Karpas-422 (cell line): ENCODE measurements at regions not wholly inside any gene's neighbourhood (a gene's known extent, or its start where the extent isn't known, plus 50 kb on each side); places are given as distances from the start of the nearest gene placed in this dataset.

Experiments used
- DNase-seq: peaks from one replicate; pipeline ENCODE4 v3.0.0-alpha.2; 2015
- H2AFZ ChIP-seq: fragments of 200-600 bp; sonication (generic); 2 replicates; pipeline ENCODE4 v1.6.1; 2014; ENCODE audit warnings: antibody characterized with exemption, low read length, mixed read lengths
- H3K27ac ChIP-seq: fragments of 200-600 bp; sonication (generic); 2 replicates; pipeline ENCODE4 v1.5.1; 2014; ENCODE audit warnings: mild to moderate bottlenecking, low read length, moderate library complexity
- H3K27me3 ChIP-seq: fragments of 200-600 bp; sonication (generic); 2 replicates; pipeline ENCODE4 v1.6.1; 2014; ENCODE audit warnings: low read length, mixed read lengths
- H3K36me3 ChIP-seq: fragments of 200-600 bp; sonication (generic); 2 replicates; pipeline ENCODE4 v1.6.1; 2014; ENCODE audit warnings: low read length, mixed read lengths; ENCODE audit not compliant: insufficient read depth
- H3K4me1 ChIP-seq: fragments of 200-600 bp; sonication (generic); 2 replicates; pipeline ENCODE4 v1.6.1; 2014; ENCODE audit warnings: mild to moderate bottlenecking, low read length, mixed read lengths
- H3K4me2 ChIP-seq: fragments of 200-600 bp; sonication (generic); 2 replicates; pipeline ENCODE4 v1.6.1; 2014; ENCODE audit warnings: low read length, low read depth, mild to moderate bottlenecking; ENCODE audit not compliant: poor library complexity, severe bottlenecking
- H3K4me3 ChIP-seq: fragments of 200-600 bp; sonication (generic); 2 replicates; pipeline ENCODE4 v1.5.1; 2014; ENCODE audit warnings: mild to moderate bottlenecking, antibody characterized with exemption, low read length, mixed read lengths
- H3K79me2 ChIP-seq: fragments of 200-600 bp; sonication (generic); 2 replicates; pipeline ENCODE4 v1.6.1; 2014; ENCODE audit warnings: mild to moderate bottlenecking, low read length, mixed read lengths
- H3K9ac ChIP-seq: fragments of 200-600 bp; sonication (generic); 2 replicates; pipeline ENCODE4 v1.6.0; 2014; ENCODE audit warnings: low read length
- H3K9me2 ChIP-seq: fragments of 200-600 bp; sonication (generic), shearing (Covaris generic); replicated peaks from 2 replicates; pipeline ENCODE4 v1.6.0; 2014; ENCODE audit warnings: mild to moderate bottlenecking, low read length, moderate library complexity; ENCODE audit not compliant: insufficient read depth
- H3K9me3 ChIP-seq: fragments of 300-700, 200-600 bp; sonication (generic); 2 replicates; pipeline ENCODE4 v1.6.1; 2014; ENCODE audit warnings: low read length, mixed read lengths
- H4K20me1 ChIP-seq: fragments of 200-600 bp; sonication (generic); 2 replicates; pipeline ENCODE4 v1.6.1; 2014; ENCODE audit warnings: mild to moderate bottlenecking, antibody characterized with exemption, low read length, low read depth; ENCODE audit not compliant: insufficient read depth

GRCh38 chr20:23166563-23166962, 80.4 kb upstream of the CD93 start:
- Histone ChIP-seq H3K4me3 (no peak overlapping the region), H3K9me3 (no peaks in the 10 kb centered on the region)
- DNase-seq, result peak; percentile 27

GRCh38 chr20:23165964-23166363, 79.8 kb upstream of the CD93 start:
- no peaks in the 10 kb centered on the region for H3K36me3 ChIP-seq
- H2AFZ ChIP-seq, result no peak overlapping the region
- H3K27me3 ChIP-seq, result no peaks in the 10 kb centered on the region
- no peak overlapping the region for H3K27ac ChIP-seq
- H3K4me1 ChIP-seq, result peaks cover 25% of the 10 kb centered on the region
- no peak overlapping the region for H3K4me3 ChIP-seq
- no peaks in the 10 kb centered on the region for H3K79me2 ChIP-seq
- no peaks in the 10 kb centered on the region for H4K20me1 ChIP-seq
- H3K4me2 ChIP-seq, result no peak overlapping the region
- DNase-seq, result no peak
- H3K9ac ChIP-seq, result no peak overlapping the region
- H3K9me2 ChIP-seq, result no peaks in the 10 kb centered on the region
- H3K9me3 ChIP-seq, result no peaks in the 10 kb centered on the region

More at GRCh38 chr20:23166563-23166962, 80.4 kb upstream of the CD93 start:
- Histone ChIP-seq H3K27me3 (no peaks in the 10 kb centered on the region), H3K9me2 (no peaks in the 10 kb centered on the region), H3K79me2 (no peaks in the 10 kb centered on the region), H3K4me2 (no peak overlapping the region), H3K9ac (no peak overlapping the region), H3K27ac (no peak overlapping the region), H4K20me1 (no peaks in the 10 kb centered on the region), H3K4me1 (peaks cover 19% of the 10 kb centered on the region), H3K36me3 (no peaks in the 10 kb centered on the region), H2AFZ (no peak overlapping the region)

GRCh38 chr20:23165307-23165750, 79.2 kb upstream of the CD93 start:
- peak; percentile 36 for DNase-seq
- H2AFZ ChIP-seq, result no peak overlapping the region
- peaks cover 31% of the 10 kb centered on the region for H3K4me1 ChIP-seq
- H3K79me2 ChIP-seq, result no peaks in the 10 kb centered on the region
- H3K9me3 ChIP-seq, result no peaks in the 10 kb centered on the region
- H3K4me3 ChIP-seq, result no peak overlapping the region
- no peaks in the 10 kb centered on the region for H3K27me3 ChIP-seq
- H3K4me2 ChIP-seq, result no peak overlapping the region
- no peak overlapping the region for H3K9ac ChIP-seq
- no peaks in the 10 kb centered on the region for H4K20me1 ChIP-seq
- H3K27ac ChIP-seq, result no peak overlapping the region
- H3K9me2 ChIP-seq, result no peaks in the 10 kb centered on the region
- H3K36me3 ChIP-seq, result no peaks in the 10 kb centered on the region

GRCh38 chr20:23164176-23164601, 78.1 kb upstream of the CD93 start:
- Histone ChIP-seq H3K36me3 (no peaks in the 10 kb centered on the region), H3K9me3 (no peaks in the 10 kb centered on the region), H3K4me1 (peaks cover 43% of the 10 kb centered on the region), H3K4me3 (no peak overlapping the region), H3K9me2 (no peaks in the 10 kb centered on the region), H3K27me3 (no peaks in the 10 kb centered on the region), H4K20me1 (no peaks in the 10 kb centered on the region), H3K9ac (no peak overlapping the region), H3K4me2 (no peak overlapping the region), H3K79me2 (no peaks in the 10 kb centered on the region), H2AFZ (no peak overlapping the region), H3K27ac (no peak overlapping the region)
- DNase-seq, result no peak

- Histone ChIP-seq H3K9ac (no peak overlapping the region), H3K4me2 (no peak overlapping the region), H3K4me1 (peaks cover 49% of the 10 kb centered on the region)
Measured at GRCh38 chr20:23163562-23163961, 77.4 kb upstream of the CD93 start.

GRCh38 chr20:23162887-23163286, 76.8 kb upstream of the CD93 start:
- Histone ChIP-seq H3K9ac (no peak overlapping the region), H3K9me2 (no peaks in the 10 kb centered on the region), H3K79me2 (no peaks in the 10 kb centered on the region), H2AFZ (no peak overlapping the region), H3K4me3 (no peak overlapping the region), H3K27ac (no peak overlapping the region), H3K4me1 (peaks cover 56% of the 10 kb centered on the region), H3K27me3 (no peaks in the 10 kb centered on the region), H3K4me2 (no peak overlapping the region), H3K9me3 (no peaks in the 10 kb centered on the region), H4K20me1 (no peaks in the 10 kb centered on the region), H3K36me3 (no peaks in the 10 kb centered on the region)
- DNase-seq, result peak; percentile 31

More at GRCh38 chr20:23163562-23163961, 77.4 kb upstream of the CD93 start:
- Histone ChIP-seq H3K27me3 (no peaks in the 10 kb centered on the region), H3K79me2 (no peaks in the 10 kb centered on the region), H4K20me1 (no peaks in the 10 kb centered on the region), H3K4me3 (no peak overlapping the region), H3K27ac (no peak overlapping the region), H3K9me2 (no peaks in the 10 kb centered on the region), H3K9me3 (no peaks in the 10 kb centered on the region), H3K36me3 (no peaks in the 10 kb centered on the region), H2AFZ (no peak overlapping the region)
- DNase-seq, result peak; percentile 29

- Histone ChIP-seq H4K20me1 (no peaks in the 10 kb centered on the region), H3K9me3 (no peaks in the 10 kb centered on the region), H3K36me3 (no peaks in the 10 kb centered on the region), H3K79me2 (no peaks in the 10 kb centered on the region), H3K9ac (0 out of 2 replicates have a peak overlapping the region, but pooled peaks have one; percentile 22), H3K4me3 (no peak overlapping the region), H3K4me1 (peaks cover 59% of the 10 kb centered on the region), H3K27ac (peak overlapping the region; percentile 14; the same call in 1 of the 2 replicates), H3K9me2 (no peaks in the 10 kb centered on the region), H2AFZ (no peak overlapping the region), H3K4me2 (no peak overlapping the region), H3K27me3 (no peaks in the 10 kb centered on the region)
- peak; percentile 84 for DNase-seq
Measured at GRCh38 chr20:23161968-23162696, 76.0 kb upstream of the CD93 start.

- no peaks in the 10 kb centered on the region for H3K27me3 ChIP-seq
- H3K9me2 ChIP-seq, result no peaks in the 10 kb centered on the region
- H3K79me2 ChIP-seq, result no peaks in the 10 kb centered on the region
- H3K4me1 ChIP-seq, result peaks cover 59% of the 10 kb centered on the region
- no peaks in the 10 kb centered on the region for H3K9me3 ChIP-seq
- no peaks in the 10 kb centered on the region for H3K36me3 ChIP-seq
- no peak overlapping the region for H3K4me2 ChIP-seq
- peak overlapping the region; percentile 54; the same call in 1 of the 2 replicates for H3K9ac ChIP-seq
- 0 out of 2 replicates have a peak overlapping the region, but pooled peaks have one; percentile 13 for H2AFZ ChIP-seq
- H4K20me1 ChIP-seq, result no peaks in the 10 kb centered on the region
- H3K27ac ChIP-seq, result peak overlapping the region; percentile 76
- peak; percentile 32 for DNase-seq
- H3K4me3 ChIP-seq, result no peak overlapping the region
Measured at GRCh38 chr20:23161244-23161891, 75.2 kb upstream of the CD93 start.
